Liver (tissue), 8 donors: ENCODE measurements at regions not wholly inside any gene's neighbourhood (a gene's known extent, or its start where the extent isn't known, plus 50 kb on each side); places are given as distances from the start of the nearest gene placed in this dataset.

ENCODE experiments used
- DNase-seq: peaks from one replicate; pipeline ENCODE4 v3.0.0-alpha.2; 2017; ENCODE audit warnings: low spot score
- H3K27ac ChIP-seq, 2 donors: one replicate each; pipeline ENCODE4 v1.7.0; 2013; ENCODE audit warnings: inconsistent platforms in 2 of 2, low read length in 2 of 2, control low read depth in 1 of 2, low read depth in 1 of 2, mild to moderate bottlenecking in 1 of 2
- H3K27me3 ChIP-seq, 4 donors: one replicate each; pipeline versions ENCODE4 v1.6.1 to v1.7.0; 2013; ENCODE audit warnings: low read length in 3 of 4, inconsistent platforms in 1 of 4, mild to moderate bottlenecking in 1 of 4, moderate library complexity in 1 of 4; ENCODE audit not compliant: control insufficient read depth in 4 of 4, insufficient read depth in 4 of 4
- H3K36me3 ChIP-seq, 4 donors: one replicate each; pipeline versions ENCODE4 v1.6.1 to v1.7.0; 2013; ENCODE audit warnings: low read length in 3 of 4, mild to moderate bottlenecking in 3 of 4, low read depth in 1 of 4, moderate library complexity in 1 of 4; ENCODE audit not compliant: control insufficient read depth in 4 of 4, insufficient read depth in 3 of 4
- H3K4me1 ChIP-seq, 4 donors: one replicate each; pipeline versions ENCODE4 v1.6.1 to v1.7.0; 2013; ENCODE audit warnings: low read length in 3 of 4, mild to moderate bottlenecking in 3 of 4, moderate library complexity in 1 of 4; ENCODE audit not compliant: control insufficient read depth in 4 of 4, insufficient read depth in 4 of 4
- H3K4me3 ChIP-seq, 3 donors: one replicate each; pipeline versions ENCODE4 v1.6.1 to v1.7.0; 2013; ENCODE audit warnings: low read length in 3 of 3, control low read depth in 1 of 3, low read depth in 1 of 3, mild to moderate bottlenecking in 1 of 3
- H3K9ac ChIP-seq, 2 donors: one replicate each; pipeline ENCODE4 v1.7.0; 2013; ENCODE audit warnings: low read length in 2 of 2, mild to moderate bottlenecking in 2 of 2, moderate library complexity in 2 of 2, control low read depth in 1 of 2, low read depth in 1 of 2
- H3K9me3 ChIP-seq, 4 donors: one replicate each; pipeline versions ENCODE4 v1.6.1 to v1.7.0; 2013; ENCODE audit warnings: low read length in 3 of 4; ENCODE audit not compliant: control insufficient read depth in 4 of 4
- EGR1 ChIP-seq, 2 donors: IDR thresholded peaks; 2 replicates each; pipeline ENCODE4 v1.6.1; 2016 to 2018; ENCODE audit warnings: antibody characterized with exemption in 2 of 2, low read depth in 2 of 2
- FOXA1 ChIP-seq: IDR thresholded peaks from 2 replicates; pipeline ENCODE4 v1.6.1; 2016; ENCODE audit warnings: antibody characterized with exemption
- FOXA2 ChIP-seq: IDR thresholded peaks from 2 replicates; pipeline ENCODE4 v1.6.1; 2016; ENCODE audit warnings: antibody characterized with exemption
- GABPA ChIP-seq, 2 donors: IDR thresholded peaks in 1 of 2; conservative IDR thresholded peaks in 1 of 2; 2 replicates each; pipeline ENCODE4 v1.6.1; 2016; ENCODE audit warnings: antibody characterized with exemption in 2 of 2, mild to moderate bottlenecking in 1 of 2, moderate library complexity in 1 of 2
- HNF4A ChIP-seq, 2 donors: conservative IDR thresholded peaks; 2 replicates each; pipeline ENCODE4 v1.6.1; 2016; ENCODE audit warnings: antibody characterized with exemption in 2 of 2, mild to moderate bottlenecking in 2 of 2
- HNF4G ChIP-seq: IDR thresholded peaks from 2 replicates; pipeline ENCODE4 v1.6.1; 2016; ENCODE audit warnings: antibody characterized with exemption
- JUND ChIP-seq, 2 donors: IDR thresholded peaks; 2 replicates each; pipeline ENCODE4 v1.6.1; 2016; ENCODE audit warnings: antibody characterized with exemption in 2 of 2
- NR2F2 ChIP-seq: IDR thresholded peaks from 2 replicates; pipeline ENCODE4 v1.6.1; 2016; ENCODE audit warnings: antibody characterized with exemption
- RAD21 ChIP-seq, 2 donors: IDR thresholded peaks; 2 replicates each; pipeline ENCODE4 v1.6.1; 2016; ENCODE audit warnings: antibody characterized with exemption in 2 of 2, mild to moderate bottlenecking in 2 of 2
- RXRA ChIP-seq, 2 donors: IDR thresholded peaks; 2 replicates each; pipeline ENCODE4 v1.6.1; 2017 to 2018; ENCODE audit warnings: antibody characterized with exemption in 2 of 2, mild to moderate bottlenecking in 1 of 2
- SP1 ChIP-seq: IDR thresholded peaks from 2 replicates; pipeline ENCODE4 v1.6.1; 2018; ENCODE audit warnings: antibody characterized with exemption, mild to moderate bottlenecking
- YY1 ChIP-seq: IDR thresholded peaks from 2 replicates; pipeline ENCODE4 v1.6.1; 2016; ENCODE audit warnings: antibody characterized with exemption, mild to moderate bottlenecking
- WGBS: extraction: QIAGEN DNeasy Blood & Tissue Kit; methylation state at CpG from one replicate; pipeline ENCODE4 v1.1.7; 2013; 5-methylcytosine and 5-hydroxymethylcytosine counted together
- TF ChIP-seq, protein P1 (sequence below): IDR thresholded peaks from 2 replicates; pipeline ENCODE4 v1.6.1; 2016; ENCODE audit warnings: antibody characterized with exemption
- TF ChIP-seq, protein P2 (sequence below): IDR thresholded peaks from 2 replicates; pipeline ENCODE4 v1.6.1; 2016; ENCODE audit warnings: antibody characterized with exemption
- TF ChIP-seq, protein P3 (sequence below): IDR thresholded peaks from 2 replicates; pipeline ENCODE4 v1.6.1; 2016; ENCODE audit warnings: antibody characterized with exemption
- TF ChIP-seq, protein P4 (sequence below): IDR thresholded peaks from 2 replicates; pipeline ENCODE4 v1.6.1; 2016; ENCODE audit warnings: antibody characterized with exemption, mild to moderate bottlenecking
- TF ChIP-seq, protein P5 (sequence below): fragments of 150-350 bp; IDR thresholded peaks from 2 replicates; pipeline ENCODE4 v1.5.1; 2017; ENCODE audit warnings: improper control_type of control experiment, low read depth, low read length; ENCODE audit not compliant: missing input control
- donor health status: healthy.
- donor health status: healthy.
- donor health status: healthy.
- donor health status: healthy.
- donor health status: healthy.

DNA sequence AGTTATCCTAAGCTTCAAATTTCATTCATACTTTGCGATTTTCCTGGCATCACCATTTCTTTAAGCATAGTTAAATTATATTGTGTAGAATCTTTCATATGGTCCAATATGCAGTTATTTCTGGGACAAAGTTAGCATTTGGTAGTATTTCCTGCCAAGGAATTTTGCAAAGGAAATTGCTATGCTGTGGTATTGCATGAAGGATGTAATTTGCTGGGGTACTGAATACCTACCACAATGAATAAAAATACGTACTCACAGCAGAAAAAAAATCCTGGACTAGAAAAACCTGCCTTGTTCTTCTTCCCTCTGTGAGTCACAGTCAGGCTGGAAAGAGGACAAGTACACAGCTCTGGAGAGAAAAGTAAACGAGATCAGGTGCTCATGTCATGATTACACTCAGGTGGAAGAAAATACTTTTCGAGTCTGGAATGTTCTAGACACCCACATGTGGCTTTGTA is 241.2 kb downstream of the PTBP2 start:
- H3K4me3 ChIP-seq: no peak overlapping the region
- H3K36me3 ChIP-seq: no peaks in the 10 kb centered on the region
- TF ChIP-seq, protein P1, sequence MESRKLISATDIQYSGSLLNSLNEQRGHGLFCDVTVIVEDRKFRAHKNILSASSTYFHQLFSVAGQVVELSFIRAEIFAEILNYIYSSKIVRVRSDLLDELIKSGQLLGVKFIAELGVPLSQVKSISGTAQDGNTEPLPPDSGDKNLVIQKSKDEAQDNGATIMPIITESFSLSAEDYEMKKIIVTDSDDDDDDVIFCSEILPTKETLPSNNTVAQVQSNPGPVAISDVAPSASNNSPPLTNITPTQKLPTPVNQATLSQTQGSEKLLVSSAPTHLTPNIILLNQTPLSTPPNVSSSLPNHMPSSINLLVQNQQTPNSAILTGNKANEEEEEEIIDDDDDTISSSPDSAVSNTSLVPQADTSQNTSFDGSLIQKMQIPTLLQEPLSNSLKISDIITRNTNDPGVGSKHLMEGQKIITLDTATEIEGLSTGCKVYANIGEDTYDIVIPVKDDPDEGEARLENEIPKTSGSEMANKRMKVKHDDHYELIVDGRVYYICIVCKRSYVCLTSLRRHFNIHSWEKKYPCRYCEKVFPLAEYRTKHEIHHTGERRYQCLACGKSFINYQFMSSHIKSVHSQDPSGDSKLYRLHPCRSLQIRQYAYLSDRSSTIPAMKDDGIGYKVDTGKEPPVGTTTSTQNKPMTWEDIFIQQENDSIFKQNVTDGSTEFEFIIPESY: peak; percentile 33
- TF ChIP-seq, protein P2, sequence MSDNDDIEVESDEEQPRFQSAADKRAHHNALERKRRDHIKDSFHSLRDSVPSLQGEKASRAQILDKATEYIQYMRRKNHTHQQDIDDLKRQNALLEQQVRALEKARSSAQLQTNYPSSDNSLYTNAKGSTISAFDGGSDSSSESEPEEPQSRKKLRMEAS: peak; percentile 23
- no peak for TF ChIP-seq RAD21 (IDR thresholded peaks at IDR 0.05)
- peak; percentile 87 for TF ChIP-seq FOXA1
- TF ChIP-seq HNF4A (conservative IDR thresholded peaks at IDR 0.05): peak in 1 of 2 donors; percentile 31
- TF ChIP-seq, protein P3, sequence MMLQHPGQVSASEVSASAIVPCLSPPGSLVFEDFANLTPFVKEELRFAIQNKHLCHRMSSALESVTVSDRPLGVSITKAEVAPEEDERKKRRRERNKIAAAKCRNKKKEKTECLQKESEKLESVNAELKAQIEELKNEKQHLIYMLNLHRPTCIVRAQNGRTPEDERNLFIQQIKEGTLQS: no peak
- no peak for TF ChIP-seq GABPA (IDR thresholded peaks at IDR 0.05 in 1 of 2, conservative IDR thresholded peaks at IDR 0.05 in 1 of 2)
- peak in 1 of 2 donors; percentile 61 for TF ChIP-seq JUND (IDR thresholded peaks at IDR 0.05)
- no peak for TF ChIP-seq SP1
- peak; percentile 35 for TF ChIP-seq YY1
- TF ChIP-seq FOXA2: peak; percentile 84
- TF ChIP-seq, protein P4, sequence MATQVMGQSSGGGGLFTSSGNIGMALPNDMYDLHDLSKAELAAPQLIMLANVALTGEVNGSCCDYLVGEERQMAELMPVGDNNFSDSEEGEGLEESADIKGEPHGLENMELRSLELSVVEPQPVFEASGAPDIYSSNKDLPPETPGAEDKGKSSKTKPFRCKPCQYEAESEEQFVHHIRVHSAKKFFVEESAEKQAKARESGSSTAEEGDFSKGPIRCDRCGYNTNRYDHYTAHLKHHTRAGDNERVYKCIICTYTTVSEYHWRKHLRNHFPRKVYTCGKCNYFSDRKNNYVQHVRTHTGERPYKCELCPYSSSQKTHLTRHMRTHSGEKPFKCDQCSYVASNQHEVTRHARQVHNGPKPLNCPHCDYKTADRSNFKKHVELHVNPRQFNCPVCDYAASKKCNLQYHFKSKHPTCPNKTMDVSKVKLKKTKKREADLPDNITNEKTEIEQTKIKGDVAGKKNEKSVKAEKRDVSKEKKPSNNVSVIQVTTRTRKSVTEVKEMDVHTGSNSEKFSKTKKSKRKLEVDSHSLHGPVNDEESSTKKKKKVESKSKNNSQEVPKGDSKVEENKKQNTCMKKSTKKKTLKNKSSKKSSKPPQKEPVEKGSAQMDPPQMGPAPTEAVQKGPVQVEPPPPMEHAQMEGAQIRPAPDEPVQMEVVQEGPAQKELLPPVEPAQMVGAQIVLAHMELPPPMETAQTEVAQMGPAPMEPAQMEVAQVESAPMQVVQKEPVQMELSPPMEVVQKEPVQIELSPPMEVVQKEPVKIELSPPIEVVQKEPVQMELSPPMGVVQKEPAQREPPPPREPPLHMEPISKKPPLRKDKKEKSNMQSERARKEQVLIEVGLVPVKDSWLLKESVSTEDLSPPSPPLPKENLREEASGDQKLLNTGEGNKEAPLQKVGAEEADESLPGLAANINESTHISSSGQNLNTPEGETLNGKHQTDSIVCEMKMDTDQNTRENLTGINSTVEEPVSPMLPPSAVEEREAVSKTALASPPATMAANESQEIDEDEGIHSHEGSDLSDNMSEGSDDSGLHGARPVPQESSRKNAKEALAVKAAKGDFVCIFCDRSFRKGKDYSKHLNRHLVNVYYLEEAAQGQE: no peak
- peak in 1 of 2 donors; percentile 27 for TF ChIP-seq RXRA (IDR thresholded peaks at IDR 0.05)
- TF ChIP-seq, protein P5, sequence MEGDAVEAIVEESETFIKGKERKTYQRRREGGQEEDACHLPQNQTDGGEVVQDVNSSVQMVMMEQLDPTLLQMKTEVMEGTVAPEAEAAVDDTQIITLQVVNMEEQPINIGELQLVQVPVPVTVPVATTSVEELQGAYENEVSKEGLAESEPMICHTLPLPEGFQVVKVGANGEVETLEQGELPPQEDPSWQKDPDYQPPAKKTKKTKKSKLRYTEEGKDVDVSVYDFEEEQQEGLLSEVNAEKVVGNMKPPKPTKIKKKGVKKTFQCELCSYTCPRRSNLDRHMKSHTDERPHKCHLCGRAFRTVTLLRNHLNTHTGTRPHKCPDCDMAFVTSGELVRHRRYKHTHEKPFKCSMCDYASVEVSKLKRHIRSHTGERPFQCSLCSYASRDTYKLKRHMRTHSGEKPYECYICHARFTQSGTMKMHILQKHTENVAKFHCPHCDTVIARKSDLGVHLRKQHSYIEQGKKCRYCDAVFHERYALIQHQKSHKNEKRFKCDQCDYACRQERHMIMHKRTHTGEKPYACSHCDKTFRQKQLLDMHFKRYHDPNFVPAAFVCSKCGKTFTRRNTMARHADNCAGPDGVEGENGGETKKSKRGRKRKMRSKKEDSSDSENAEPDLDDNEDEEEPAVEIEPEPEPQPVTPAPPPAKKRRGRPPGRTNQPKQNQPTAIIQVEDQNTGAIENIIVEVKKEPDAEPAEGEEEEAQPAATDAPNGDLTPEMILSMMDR: no peak
- H3K27me3 ChIP-seq: no peaks in the 10 kb centered on the region
- no peak overlapping the region for H3K9ac ChIP-seq
- DNase-seq: no peak
- peaks cover 0 to 5% (median 0%) of the 10 kb centered on the region in 4 donors for H3K4me1 ChIP-seq
- WGBS: 47% methylated on average over 4 of the region's 4 CpGs
- H3K9me3 ChIP-seq: no peaks in the 10 kb centered on the region
- H3K27ac ChIP-seq: no peak overlapping the region

DNA sequence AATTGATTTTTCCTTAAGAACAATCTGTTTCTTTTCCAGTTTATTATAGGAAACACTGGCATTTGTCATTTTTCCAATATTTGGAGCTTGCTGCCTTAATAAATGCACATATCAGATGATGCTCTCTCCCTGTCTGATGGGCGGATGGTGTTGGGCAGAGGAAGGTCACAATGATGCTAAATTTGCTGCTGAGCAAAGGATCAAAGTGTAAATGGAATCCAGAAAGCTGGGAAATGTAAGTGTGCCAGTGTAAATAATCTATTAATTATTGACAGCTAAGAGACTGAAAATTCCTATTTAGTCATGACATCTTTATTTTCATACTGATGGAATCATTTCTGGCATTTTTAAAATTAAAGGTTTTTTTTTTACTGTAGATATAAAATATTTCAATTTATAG is 243.2 kb downstream of the PTBP2 start:
- H3K9me3 ChIP-seq: no peaks in the 10 kb centered on the region
- H3K36me3 ChIP-seq: no peaks in the 10 kb centered on the region
- DNase-seq: no peak
- H3K4me3 ChIP-seq: no peak overlapping the region
- H3K4me1 ChIP-seq: peaks cover 0 to 5% (median 0%) of the 10 kb centered on the region in 4 donors
- no peaks in the 10 kb centered on the region for H3K27me3 ChIP-seq
- H3K9ac ChIP-seq: no peak overlapping the region
- 39% methylated on average over 1 of the region's 1 CpG for WGBS
- H3K27ac ChIP-seq: no peak overlapping the region
- TF ChIP-seq JUND (IDR thresholded peaks at IDR 0.05) (peak; percentile 20 to 22), EGR1 (IDR thresholded peaks at IDR 0.05; ENCODE audit: low read depth in 2 of 2) (no peak), RXRA (IDR thresholded peaks at IDR 0.05) (peak; percentile 10 to 53), SP1 (peak; percentile 43), HNF4G (no peak), FOXA1 (peak; percentile 39), FOXA2 (peak; percentile 66), NR2F2 (no peak), HNF4A (conservative IDR thresholded peaks at IDR 0.05) (peak; percentile 71 to 73)
- TF ChIP-seq, protein P2: no peak
- TF ChIP-seq, protein P3: no peak
- TF ChIP-seq, protein P4: no peak
- TF ChIP-seq, protein P1: peak; percentile 33
